ENCODE measurements at regions not wholly inside any gene's neighbourhood (a gene's known extent, or its start where the extent isn't known, plus 50 kb on each side); places are given as distances from the start of the nearest gene placed in this dataset.

DNA sequence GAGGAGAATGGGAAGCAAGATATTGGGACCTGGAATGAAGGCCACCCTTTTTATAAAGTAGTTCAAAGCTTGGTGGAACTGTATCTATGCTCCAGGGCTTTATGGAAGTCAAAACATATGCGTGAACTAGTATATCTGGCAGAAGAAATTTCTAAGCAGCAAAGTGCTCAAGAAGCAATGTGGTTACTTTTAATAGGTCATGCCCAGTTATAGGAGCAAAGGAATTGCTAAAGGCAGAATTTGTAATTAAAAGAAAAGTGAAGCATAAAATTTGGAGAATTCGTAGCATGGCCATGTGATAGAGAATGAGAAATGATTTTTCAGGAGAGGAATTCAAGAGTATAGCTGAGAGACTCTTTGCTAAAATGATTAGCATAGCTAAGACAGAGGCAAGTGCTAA is 1110.4 kb downstream of the XPNPEP1 start:
- TF ChIP-seq POLR2AphosphoS5 (IDR thresholded peaks at IDR 0.05; ENCODE audit: low read depth, low read length) (no peak), POLR2A (IDR thresholded peaks at IDR 0.05; ENCODE audit: low read depth, low read length) (no peak), POU2F2 (IDR thresholded peaks at IDR 0.05; ENCODE audit: low read depth, low read length) (no peak), TAF1 (IDR thresholded peaks at IDR 0.05; ENCODE audit: low read depth, low read length) (no peak), SPI1 (IDR thresholded peaks at IDR 0.05; ENCODE audit: low read depth, low read length) (no peak)
